Erythroblast (primary cell): ENCODE measurements at regions not wholly inside any gene's neighbourhood (a gene's known extent, or its start where the extent isn't known, plus 50 kb on each side); places are given as distances from the start of the nearest gene placed in this dataset.

Experiments used
- DNase-seq, 2 experiments: peaks; one replicate each; lab custom pipeline; 2025; lab: John Stamatoyannopoulos, UW
- GATA1 ChIP-seq: IDR thresholded peaks from 2 replicates; pipeline ENCODE4 v1.6.1; 2011; ENCODE audit warnings: low read depth, mild to moderate bottlenecking, control low read depth, low read length, moderate library complexity
- POLR2A ChIP-seq: IDR thresholded peaks from 2 replicates; pipeline ENCODE4 v1.6.1; 2011; ENCODE audit warnings: mild to moderate bottlenecking, low read length

DNA sequence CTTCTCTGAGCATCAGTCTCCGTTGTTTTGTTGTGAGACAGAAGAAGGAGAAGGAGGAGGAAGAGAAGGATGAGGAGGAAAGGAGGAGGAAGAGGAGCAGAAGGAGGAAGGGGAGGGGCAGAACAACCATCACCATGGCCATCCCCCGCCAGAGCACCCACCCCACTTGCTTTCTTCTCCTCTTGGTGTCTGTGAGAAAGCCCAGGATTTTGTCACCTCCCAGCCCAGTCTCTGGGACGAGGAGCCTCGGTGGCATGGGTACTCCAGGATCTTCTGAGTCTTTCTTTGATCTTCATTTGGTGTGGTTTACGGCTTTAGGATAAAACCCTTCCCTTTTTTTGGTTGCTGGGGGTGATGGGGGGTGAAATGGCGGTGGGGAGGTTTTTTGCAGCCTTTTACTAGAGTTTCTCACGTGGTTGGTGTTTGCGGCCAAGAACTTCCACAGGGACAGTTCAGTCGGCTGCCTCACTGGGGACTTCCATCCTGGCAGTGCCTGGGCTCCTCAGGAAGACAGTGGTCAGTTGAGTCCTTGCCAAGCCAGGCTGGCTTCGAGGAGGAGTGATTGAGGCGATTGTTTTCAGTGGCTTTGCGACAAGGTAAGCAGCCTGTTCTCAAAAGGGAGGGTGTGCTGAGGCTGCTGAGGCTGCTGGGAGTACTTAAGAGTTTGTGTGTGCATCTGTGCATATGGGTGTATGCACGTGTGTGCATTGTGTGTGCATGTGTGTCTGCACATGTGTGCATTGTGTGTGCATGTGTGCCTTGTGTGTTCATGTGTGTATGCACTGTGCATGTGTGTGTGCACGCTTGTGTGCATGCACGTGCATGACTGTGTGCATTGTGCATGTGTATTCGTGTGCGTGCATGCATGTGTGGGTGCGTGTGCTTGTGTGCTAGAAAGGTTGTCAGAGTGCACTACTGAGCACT is 567.5 kb downstream of the TBC1D22A start:
- TF ChIP-seq POLR2A (no peak), GATA1 (no peak)
- no peak for DNase-seq

DNA sequence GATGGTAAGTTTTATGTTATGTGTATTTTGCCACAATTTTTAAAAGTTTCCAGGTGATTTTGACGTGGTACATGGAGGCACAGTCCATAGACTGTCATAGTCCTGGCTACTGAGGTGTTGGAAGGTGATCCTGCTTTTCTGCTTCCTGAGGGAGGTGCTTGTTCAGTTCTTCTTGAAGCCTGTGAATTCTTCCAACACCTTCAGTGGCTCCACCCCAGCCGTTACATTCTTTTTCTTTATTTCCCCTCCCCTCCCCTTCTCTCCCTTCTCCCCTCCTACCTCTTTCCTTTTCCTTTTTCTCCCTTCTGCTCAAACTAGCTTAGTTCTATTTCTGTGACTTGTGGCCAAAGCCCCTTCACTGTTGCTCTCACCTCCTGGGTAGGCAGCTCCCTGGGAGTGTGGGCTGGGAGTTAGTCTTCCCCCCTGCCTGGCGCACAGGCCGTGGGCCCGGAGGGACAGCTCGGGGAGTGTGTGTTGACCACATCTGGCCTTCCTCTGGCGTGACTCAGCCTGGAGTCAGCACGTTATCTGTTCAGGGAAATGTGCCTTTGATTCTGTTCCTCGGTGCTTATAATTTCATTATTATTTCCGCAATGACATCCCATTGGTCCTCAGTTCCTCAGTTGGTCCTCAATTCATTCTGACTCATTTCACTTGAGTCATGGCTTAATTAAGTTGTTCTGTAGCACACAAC is 566.2 kb downstream of the TBC1D22A start:
- no peak for DNase-seq
- TF ChIP-seq POLR2A (no peak), GATA1 (no peak)

GRCh38 chr22:47327241-47327640 is 564.8 kb downstream of the TBC1D22A start:
- DNase-seq, result no peak
- no peak for TF ChIP-seq POLR2A
- TF ChIP-seq GATA1, result no peak

GRCh38 chr22:47325249-47325648 is 562.8 kb downstream of the TBC1D22A start:
- DNase-seq, result no peak
- no peak for TF ChIP-seq POLR2A
- TF ChIP-seq GATA1, result no peak

GRCh38 chr22:47324435-47324990 is 562.1 kb downstream of the TBC1D22A start:
- DNase-seq, result no peak
- no peak for TF ChIP-seq POLR2A
- TF ChIP-seq GATA1, result no peak

DNA sequence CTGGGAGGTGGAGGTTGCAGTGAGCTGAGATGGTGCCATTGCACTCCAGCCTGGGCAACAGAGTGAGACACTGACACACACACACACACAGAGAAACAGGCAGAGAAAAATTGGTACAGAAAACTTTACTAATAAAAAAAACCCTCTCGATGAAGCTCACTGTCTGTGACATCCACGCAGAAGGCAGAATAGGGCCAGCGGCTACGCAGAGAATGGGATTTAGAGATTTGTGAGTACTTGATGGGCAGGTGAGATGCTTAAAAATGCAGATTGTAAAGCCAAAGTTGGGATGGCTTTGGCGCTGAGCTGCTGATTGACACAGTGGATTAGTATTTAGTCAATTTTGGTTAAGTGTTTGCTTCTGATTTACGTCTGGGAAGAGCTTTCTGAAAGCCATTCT is 561.1 kb downstream of the TBC1D22A start:
- TF ChIP-seq GATA1 (no peak), POLR2A (no peak)
- DNase-seq, result no peak

DNA sequence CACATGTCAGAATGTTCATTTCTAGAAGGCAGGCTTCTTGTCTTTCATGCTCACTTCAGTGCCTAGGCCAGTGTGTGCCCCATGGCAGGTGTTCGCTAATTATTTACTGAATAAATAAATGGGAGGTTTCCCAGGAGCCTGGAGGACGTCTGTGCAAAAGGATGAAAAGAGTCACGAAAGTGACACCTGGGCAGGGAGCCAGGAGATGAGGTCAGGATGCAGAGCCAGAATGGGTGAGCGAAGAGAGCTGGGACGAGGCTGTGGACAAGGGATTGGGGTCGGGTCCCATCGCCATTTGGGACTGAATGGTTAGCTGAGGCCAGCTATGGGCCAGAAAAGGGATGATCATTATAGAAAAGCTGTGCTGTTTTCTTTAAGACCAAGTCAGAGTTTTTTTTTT is 560.4 kb downstream of the TBC1D22A start:
- DNase-seq, result no peak
- no peak for TF ChIP-seq GATA1
- TF ChIP-seq POLR2A, result no peak

DNA sequence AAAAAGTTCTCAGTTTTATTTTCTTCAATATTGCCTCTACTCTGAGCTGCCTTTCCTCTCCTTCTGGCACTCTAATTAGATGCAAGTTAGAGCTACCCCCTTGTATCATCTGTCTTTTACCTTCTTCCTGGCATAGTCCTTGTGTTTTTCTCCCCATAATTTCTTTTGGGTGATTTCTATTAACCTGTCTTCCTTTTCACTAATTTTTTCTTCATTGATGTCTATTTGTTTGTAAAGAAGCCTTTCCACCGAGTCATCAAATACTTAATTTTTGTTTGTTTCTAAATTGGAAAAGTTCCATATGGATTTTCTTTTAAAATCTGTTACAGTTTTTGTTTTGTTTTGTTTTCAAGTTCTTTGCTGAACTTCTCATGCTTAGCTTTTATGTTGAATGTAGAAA is 558.1 kb downstream of the TBC1D22A start:
- TF ChIP-seq GATA1, result no peak
- TF ChIP-seq POLR2A, result no peak
- no peak for DNase-seq

DNA sequence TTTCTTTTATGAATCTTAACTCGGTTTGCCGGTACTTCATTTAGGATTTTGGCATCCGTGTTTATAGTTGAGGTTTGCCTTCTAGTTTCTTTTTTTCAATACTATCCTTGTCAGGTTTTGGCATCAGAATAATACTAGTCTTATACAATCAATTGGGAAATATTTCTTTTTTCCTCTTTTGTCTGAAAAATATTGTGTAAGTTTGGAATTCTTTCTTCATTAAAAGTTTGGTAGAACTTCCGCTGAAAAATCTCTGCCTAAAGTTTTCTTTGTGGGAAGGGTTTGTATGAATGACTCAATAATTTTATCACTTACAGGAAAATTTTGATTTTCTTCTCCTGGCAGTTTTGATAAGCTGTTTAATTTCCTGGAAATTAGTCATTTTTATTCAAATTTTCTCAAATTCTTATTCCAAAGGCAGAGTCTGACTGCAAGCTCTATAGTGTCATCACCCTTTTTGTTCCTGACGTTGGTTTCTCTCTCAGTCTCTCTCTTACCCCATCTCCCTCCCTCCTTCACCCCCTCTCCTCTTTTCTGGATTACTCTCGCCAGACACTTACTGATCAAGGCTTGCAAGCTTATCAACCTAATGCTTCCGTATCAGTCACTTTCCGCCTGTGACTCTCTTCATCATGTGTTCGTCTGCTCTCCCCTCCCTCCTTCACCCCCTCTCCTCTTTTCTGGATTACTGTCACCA is 555.7 kb downstream of the TBC1D22A start:
- no peak for DNase-seq
- TF ChIP-seq POLR2A (no peak), GATA1 (no peak)

DNA sequence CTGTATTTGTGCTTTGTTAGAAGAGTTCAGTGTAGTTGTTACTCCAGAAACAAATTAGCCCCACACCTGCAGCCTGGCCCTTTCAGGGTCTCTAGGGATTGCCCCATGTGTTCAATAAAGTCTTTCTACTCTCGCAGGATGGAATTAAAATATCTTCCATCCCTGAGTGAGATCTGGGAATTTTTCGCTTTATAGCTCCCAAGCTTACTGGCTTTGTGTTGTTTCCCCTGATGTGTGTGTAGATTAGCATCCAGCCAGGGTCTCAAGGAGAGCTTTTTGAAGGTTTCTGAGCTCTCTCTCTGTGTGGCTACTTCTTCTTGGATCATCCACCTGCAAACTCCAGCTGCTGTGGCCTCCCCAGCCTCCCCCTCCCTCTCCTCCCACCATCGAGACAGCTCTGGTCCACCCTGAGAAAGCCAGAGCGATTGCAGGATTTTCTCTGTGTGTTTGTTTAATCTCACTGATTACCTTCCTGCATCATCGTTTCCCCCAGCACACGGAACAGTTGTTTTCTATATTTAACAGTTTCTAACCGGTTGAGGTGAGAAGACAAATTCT is 553.5 kb downstream of the TBC1D22A start:
- TF ChIP-seq GATA1, result no peak
- no peak for TF ChIP-seq POLR2A
- DNase-seq, result no peak

DNA sequence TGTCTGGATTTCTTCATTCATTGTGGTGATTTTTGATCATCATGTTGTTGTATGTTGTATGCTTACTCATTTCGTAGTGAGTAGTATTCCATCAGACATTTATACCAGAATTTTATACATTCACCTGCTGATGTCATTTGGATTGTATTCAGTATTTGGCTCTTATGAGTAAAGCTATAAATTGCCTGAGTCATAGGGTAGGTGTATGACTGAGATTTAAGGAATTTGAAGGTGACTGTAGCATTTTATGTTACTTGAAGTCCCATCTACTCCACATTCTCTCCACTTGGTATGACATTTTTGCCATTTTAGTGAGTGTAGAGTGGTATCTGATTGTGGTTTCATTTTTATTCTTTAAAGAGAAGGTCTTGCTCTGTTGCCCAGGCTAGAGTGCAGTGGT is 548.2 kb downstream of the TBC1D22A start:
- no peak for TF ChIP-seq POLR2A
- no peak for TF ChIP-seq GATA1
- DNase-seq, result no peak

- DNase-seq, result no peak
- no peak for TF ChIP-seq GATA1
- TF ChIP-seq POLR2A, result no peak
Observed at GRCh38 chr22:47309946-47310345, 547.5 kb downstream of the TBC1D22A start.

DNA sequence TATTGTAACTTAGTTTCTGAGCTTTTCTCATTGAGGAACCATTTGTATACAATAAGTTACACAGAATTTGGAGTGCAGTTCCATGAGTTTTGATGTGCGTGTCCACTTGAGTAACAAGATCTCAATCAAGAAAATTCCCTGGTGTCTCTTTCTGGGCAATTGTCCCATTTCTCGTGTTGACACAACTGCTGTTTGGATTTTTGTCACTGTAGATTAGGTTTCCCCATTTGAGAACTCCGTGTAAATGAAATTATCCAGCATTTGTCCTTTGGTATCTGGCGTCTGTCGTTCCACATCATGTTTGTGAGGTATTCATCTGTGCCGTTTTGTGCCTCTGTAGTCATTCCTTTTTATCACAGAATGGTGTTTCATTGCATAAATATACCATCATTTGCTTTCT is 547.0 kb downstream of the TBC1D22A start:
- no peak for DNase-seq

More for the DNA sequence above, 547.0 kb downstream of the TBC1D22A start:
- no peak for TF ChIP-seq POLR2A
- TF ChIP-seq GATA1, result no peak
